ENCODE measurements at regions not wholly inside any gene's neighbourhood (a gene's known extent, or its start where the extent isn't known, plus 50 kb on each side); places are given as distances from the start of the nearest gene placed in this dataset.

DNA sequence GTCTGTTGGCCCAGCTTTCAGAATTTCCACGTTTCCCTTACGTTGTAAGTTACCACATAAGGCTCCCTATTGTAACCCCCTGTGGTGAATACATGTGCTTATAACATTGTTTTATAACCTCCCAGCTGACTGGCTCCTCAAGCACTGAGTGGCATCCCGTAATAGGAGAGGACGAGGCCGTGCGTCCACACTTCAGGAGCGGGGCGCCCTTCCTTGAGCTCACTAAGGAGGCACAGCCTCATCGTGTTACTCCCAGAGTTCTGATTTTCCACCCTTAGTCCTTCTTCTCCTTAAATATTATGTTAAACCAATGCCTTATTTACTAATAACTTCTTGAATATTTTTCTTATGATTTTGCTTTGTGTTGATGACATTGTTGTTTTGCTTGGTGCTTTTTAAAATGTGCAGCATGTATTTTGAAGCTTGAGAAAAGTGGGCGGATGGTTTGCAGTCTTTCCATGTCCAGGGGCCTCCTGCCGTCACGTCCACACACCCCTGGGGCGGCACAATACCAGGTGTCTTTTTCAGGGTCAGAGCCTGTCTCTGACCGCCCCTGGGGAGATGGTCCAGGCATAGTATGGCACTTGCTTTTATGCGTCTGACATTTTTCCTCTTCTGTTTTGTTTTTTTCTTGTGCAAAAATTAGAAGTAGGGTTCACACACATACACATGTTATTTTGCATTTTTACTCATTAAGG is 181.8 kb downstream of the DLL1 start:
- H3K27me3 Mint-ChIP-seq (ENCODE audit: insufficient read depth, low read depth, poor library complexity), result peaks cover 2% of the 10 kb centered on the region
- Histone ChIP-seq H3K27me3 (ENCODE audit: insufficient read depth) (no peaks in the 10 kb centered on the region), H3K4me2 (no peak overlapping the region), H3K4me1 (ENCODE audit: insufficient read depth) (no peaks in the 10 kb centered on the region), H3K27ac (ENCODE audit: low read depth) (no peak overlapping the region), H2AFZ (no peak overlapping the region), H3K79me2 (replicated peaks; ENCODE audit: insufficient read depth) (no peaks in the 10 kb centered on the region), H3K4me3 (no peak overlapping the region), H4K20me1 (replicated peaks; ENCODE audit: insufficient read depth) (no peaks in the 10 kb centered on the region), H3K9me2 (ENCODE audit: insufficient read depth) (no peaks in the 10 kb centered on the region), H3K36me3 (ENCODE audit: insufficient read depth) (no peaks in the 10 kb centered on the region), H3F3A (replicated peaks; ENCODE audit: low read depth) (no peaks in the 10 kb centered on the region)
- TF ChIP-seq EZH2phosphoT487 (IDR thresholded peaks at IDR 0.05; ENCODE audit: unreplicated experiment), result no peak
- TF ChIP-seq JUNB (IDR thresholded peaks at IDR 0.05; ENCODE audit: unreplicated experiment), result no peak
- TF ChIP-seq, protein P1, sequence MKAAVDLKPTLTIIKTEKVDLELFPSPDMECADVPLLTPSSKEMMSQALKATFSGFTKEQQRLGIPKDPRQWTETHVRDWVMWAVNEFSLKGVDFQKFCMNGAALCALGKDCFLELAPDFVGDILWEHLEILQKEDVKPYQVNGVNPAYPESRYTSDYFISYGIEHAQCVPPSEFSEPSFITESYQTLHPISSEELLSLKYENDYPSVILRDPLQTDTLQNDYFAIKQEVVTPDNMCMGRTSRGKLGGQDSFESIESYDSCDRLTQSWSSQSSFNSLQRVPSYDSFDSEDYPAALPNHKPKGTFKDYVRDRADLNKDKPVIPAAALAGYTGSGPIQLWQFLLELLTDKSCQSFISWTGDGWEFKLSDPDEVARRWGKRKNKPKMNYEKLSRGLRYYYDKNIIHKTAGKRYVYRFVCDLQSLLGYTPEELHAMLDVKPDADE (IDR thresholded peaks at IDR 0.05), result no peak
- TF ChIP-seq NANOG (IDR thresholded peaks at IDR 0.05; ENCODE audit: borderline replicate concordance), result no peak
- TF ChIP-seq, protein P2, sequence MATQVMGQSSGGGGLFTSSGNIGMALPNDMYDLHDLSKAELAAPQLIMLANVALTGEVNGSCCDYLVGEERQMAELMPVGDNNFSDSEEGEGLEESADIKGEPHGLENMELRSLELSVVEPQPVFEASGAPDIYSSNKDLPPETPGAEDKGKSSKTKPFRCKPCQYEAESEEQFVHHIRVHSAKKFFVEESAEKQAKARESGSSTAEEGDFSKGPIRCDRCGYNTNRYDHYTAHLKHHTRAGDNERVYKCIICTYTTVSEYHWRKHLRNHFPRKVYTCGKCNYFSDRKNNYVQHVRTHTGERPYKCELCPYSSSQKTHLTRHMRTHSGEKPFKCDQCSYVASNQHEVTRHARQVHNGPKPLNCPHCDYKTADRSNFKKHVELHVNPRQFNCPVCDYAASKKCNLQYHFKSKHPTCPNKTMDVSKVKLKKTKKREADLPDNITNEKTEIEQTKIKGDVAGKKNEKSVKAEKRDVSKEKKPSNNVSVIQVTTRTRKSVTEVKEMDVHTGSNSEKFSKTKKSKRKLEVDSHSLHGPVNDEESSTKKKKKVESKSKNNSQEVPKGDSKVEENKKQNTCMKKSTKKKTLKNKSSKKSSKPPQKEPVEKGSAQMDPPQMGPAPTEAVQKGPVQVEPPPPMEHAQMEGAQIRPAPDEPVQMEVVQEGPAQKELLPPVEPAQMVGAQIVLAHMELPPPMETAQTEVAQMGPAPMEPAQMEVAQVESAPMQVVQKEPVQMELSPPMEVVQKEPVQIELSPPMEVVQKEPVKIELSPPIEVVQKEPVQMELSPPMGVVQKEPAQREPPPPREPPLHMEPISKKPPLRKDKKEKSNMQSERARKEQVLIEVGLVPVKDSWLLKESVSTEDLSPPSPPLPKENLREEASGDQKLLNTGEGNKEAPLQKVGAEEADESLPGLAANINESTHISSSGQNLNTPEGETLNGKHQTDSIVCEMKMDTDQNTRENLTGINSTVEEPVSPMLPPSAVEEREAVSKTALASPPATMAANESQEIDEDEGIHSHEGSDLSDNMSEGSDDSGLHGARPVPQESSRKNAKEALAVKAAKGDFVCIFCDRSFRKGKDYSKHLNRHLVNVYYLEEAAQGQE (IDR thresholded peaks at IDR 0.05; ENCODE audit: unreplicated experiment), result no peak
- no peak for TF ChIP-seq ZNF114 (CRISPR knock-in tag; IDR thresholded peaks at IDR 0.05)
- TF ChIP-seq, protein P3, sequence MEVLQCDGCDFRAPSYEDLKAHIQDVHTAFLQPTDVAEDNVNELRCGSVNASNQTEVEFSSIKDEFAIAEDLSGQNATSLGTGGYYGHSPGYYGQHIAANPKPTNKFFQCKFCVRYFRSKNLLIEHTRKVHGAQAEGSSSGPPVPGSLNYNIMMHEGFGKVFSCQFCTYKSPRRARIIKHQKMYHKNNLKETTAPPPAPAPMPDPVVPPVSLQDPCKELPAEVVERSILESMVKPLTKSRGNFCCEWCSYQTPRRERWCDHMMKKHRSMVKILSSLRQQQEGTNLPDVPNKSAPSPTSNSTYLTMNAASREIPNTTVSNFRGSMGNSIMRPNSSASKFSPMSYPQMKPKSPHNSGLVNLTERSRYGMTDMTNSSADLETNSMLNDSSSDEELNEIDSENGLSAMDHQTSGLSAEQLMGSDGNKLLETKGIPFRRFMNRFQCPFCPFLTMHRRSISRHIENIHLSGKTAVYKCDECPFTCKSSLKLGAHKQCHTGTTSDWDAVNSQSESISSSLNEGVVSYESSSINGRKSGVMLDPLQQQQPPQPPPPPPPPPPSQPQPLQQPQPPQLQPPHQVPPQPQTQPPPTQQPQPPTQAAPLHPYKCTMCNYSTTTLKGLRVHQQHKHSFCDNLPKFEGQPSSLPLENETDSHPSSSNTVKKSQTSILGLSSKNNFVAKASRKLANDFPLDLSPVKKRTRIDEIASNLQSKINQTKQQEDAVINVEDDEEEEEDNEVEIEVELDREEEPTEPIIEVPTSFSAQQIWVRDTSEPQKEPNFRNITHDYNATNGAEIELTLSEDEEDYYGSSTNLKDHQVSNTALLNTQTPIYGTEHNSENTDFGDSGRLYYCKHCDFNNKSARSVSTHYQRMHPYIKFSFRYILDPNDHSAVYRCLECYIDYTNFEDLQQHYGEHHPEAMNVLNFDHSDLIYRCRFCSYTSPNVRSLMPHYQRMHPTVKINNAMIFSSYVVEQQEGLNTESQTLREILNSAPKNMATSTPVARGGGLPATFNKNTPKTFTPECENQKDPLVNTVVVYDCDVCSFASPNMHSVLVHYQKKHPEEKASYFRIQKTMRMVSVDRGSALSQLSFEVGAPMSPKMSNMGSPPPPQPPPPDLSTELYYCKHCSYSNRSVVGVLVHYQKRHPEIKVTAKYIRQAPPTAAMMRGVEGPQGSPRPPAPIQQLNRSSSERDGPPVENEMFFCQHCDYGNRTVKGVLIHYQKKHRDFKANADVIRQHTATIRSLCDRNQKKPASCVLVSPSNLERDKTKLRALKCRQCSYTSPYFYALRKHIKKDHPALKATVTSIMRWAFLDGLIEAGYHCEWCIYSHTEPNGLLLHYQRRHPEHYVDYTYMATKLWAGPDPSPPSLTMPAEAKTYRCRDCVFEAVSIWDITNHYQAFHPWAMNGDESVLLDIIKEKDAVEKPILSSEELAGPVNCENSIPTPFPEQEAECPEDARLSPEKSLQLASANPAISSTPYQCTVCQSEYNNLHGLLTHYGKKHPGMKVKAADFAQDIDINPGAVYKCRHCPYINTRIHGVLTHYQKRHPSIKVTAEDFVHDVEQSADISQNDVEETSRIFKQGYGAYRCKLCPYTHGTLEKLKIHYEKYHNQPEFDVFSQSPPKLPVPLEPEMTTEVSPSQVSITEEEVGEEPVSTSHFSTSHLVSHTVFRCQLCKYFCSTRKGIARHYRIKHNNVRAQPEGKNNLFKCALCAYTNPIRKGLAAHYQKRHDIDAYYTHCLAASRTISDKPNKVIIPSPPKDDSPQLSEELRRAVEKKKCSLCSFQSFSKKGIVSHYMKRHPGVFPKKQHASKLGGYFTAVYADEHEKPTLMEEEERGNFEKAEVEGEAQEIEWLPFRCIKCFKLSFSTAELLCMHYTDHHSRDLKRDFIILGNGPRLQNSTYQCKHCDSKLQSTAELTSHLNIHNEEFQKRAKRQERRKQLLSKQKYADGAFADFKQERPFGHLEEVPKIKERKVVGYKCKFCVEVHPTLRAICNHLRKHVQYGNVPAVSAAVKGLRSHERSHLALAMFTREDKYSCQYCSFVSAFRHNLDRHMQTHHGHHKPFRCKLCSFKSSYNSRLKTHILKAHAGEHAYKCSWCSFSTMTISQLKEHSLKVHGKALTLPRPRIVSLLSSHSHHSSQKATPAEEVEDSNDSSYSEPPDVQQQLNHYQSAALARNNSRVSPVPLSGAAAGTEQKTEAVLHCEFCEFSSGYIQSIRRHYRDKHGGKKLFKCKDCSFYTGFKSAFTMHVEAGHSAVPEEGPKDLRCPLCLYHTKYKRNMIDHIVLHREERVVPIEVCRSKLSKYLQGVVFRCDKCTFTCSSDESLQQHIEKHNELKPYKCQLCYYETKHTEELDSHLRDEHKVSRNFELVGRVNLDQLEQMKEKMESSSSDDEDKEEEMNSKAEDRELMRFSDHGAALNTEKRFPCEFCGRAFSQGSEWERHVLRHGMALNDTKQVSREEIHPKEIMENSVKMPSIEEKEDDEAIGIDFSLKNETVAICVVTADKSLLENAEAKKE (CRISPR knock-in tag; IDR thresholded peaks at IDR 0.05), result no peak
- no peak for TF ChIP-seq CREB1 (CRISPR knock-in tag; IDR thresholded peaks at IDR 0.05; ENCODE audit: low read depth)
- TF ChIP-seq, protein P4, sequence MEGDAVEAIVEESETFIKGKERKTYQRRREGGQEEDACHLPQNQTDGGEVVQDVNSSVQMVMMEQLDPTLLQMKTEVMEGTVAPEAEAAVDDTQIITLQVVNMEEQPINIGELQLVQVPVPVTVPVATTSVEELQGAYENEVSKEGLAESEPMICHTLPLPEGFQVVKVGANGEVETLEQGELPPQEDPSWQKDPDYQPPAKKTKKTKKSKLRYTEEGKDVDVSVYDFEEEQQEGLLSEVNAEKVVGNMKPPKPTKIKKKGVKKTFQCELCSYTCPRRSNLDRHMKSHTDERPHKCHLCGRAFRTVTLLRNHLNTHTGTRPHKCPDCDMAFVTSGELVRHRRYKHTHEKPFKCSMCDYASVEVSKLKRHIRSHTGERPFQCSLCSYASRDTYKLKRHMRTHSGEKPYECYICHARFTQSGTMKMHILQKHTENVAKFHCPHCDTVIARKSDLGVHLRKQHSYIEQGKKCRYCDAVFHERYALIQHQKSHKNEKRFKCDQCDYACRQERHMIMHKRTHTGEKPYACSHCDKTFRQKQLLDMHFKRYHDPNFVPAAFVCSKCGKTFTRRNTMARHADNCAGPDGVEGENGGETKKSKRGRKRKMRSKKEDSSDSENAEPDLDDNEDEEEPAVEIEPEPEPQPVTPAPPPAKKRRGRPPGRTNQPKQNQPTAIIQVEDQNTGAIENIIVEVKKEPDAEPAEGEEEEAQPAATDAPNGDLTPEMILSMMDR (conservative IDR thresholded peaks at IDR 0.05; ENCODE audit: low read depth in 2 of 2), result no peak
- TF ChIP-seq ZNF331 (CRISPR knock-in tag; IDR thresholded peaks at IDR 0.05; ENCODE audit: low read depth), result no peak
- no peak for TF ChIP-seq STAT1 (IDR thresholded peaks at IDR 0.05; ENCODE audit: unreplicated experiment)
- no peak for TF ChIP-seq EZH2 (IDR thresholded peaks at IDR 0.05; ENCODE audit: low read depth, unreplicated experiment)
- no peak for TF ChIP-seq POLR2AphosphoS5 (IDR thresholded peaks at IDR 0.05; ENCODE audit: low read depth)
- H3K27ac Mint-ChIP-seq, result no peak overlapping the region
- ATAC-seq (no peak), DNase-seq (ENCODE audit: low spot score) (no peak)
- H3K36me3 Mint-ChIP-seq (ENCODE audit: low read depth), result no peaks in the 10 kb centered on the region
- no peak overlapping the region for H3K4me3 Mint-ChIP-seq
- H3K4me1 Mint-ChIP-seq, result 0 out of 3 replicates have a peak, but pooled peaks cover 3% of the 10 kb centered on the region
- no peaks in the 10 kb centered on the region; the same call in 2 of the 3 replicates for H3K9me3 Mint-ChIP-seq

All from GM23338 (cell line).